Natural killer cell (primary cell): ENCODE measurements at regions not wholly inside any gene's neighbourhood (a gene's known extent, or its start where the extent isn't known, plus 50 kb on each side); places are given as distances from the start of the nearest gene placed in this dataset.

Source experiments
- ATAC-seq, 3 donors: fragments of 150-1000 bp in 2 of 3; fragments of 200-7000 bp in 1 of 3; cut with Tn5 transposase; 1 replicate in 1 of 3; 2 replicates in 2 of 3; pipeline ENCODE4 v1.10.0; 2021; ENCODE audit warnings: mild to moderate bottlenecking in 2 of 3, moderate library complexity in 2 of 3
- DNase-seq, 2 donors: peaks; one replicate each; pipeline versions ENCODE4 v3.0.0 to v3.0.0-alpha.2; 2013 to 2021; ENCODE audit warnings: mixed read lengths in 1 of 2
- H3K27ac ChIP-seq: one replicate; pipeline ENCODE4 v1.5.1; 2013; ENCODE audit warnings: mild to moderate bottlenecking, low read length
- H3K27me3 ChIP-seq: one replicate; pipeline ENCODE4 v1.6.1; 2013; ENCODE audit warnings: low read length; ENCODE audit not compliant: control insufficient read depth, insufficient read depth
- H3K36me3 ChIP-seq: one replicate; pipeline ENCODE4 v1.6.1; 2013; ENCODE audit warnings: low read length; ENCODE audit not compliant: control insufficient read depth, insufficient read depth
- H3K4me1 ChIP-seq: one replicate; pipeline ENCODE4 v1.6.1; 2013; ENCODE audit warnings: low read length; ENCODE audit not compliant: control insufficient read depth, insufficient read depth
- H3K4me3 ChIP-seq: one replicate; pipeline ENCODE4 v1.5.1; 2013; ENCODE audit warnings: low read length
- H3K9me3 ChIP-seq: one replicate; pipeline ENCODE4 v1.6.1; 2013; ENCODE audit warnings: low read length; ENCODE audit not compliant: control insufficient read depth, insufficient read depth
- H3K27ac Mint-ChIP-seq, 2 donors: one replicate each; pipeline ENCODE4 v1.8.0; 2022; ENCODE audit warnings: mild to moderate bottlenecking in 2 of 2, mixed read lengths in 2 of 2, moderate library complexity in 1 of 2
- H3K27me3 Mint-ChIP-seq, 2 donors: one replicate each; pipeline ENCODE4 v1.8.0; 2022; ENCODE audit warnings: low read depth in 2 of 2, mixed read lengths in 2 of 2
- H3K36me3 Mint-ChIP-seq: one replicate; pipeline ENCODE4 v1.8.0; 2022; ENCODE audit warnings: mixed read lengths
- H3K4me1 Mint-ChIP-seq, 2 donors: one replicate each; pipeline ENCODE4 v1.8.0; 2022; ENCODE audit warnings: mixed read lengths in 2 of 2
- H3K4me3 Mint-ChIP-seq: one replicate; pipeline ENCODE4 v1.8.0; 2022; ENCODE audit warnings: mild to moderate bottlenecking, moderate library complexity, mixed read lengths
- H3K9me3 Mint-ChIP-seq, 2 donors: one replicate each; pipeline ENCODE4 v1.8.0; 2022; ENCODE audit warnings: mixed read lengths in 2 of 2
- CTCF ChIP-seq: fragments of 200-600 bp; IDR thresholded peaks from one replicate; pipeline ENCODE4 v1.8.0; 2022; ENCODE audit warnings: antibody characterized with exemption
- WGBS: methylation state at CpG from one replicate; pipeline ENCODE4 v1.1.7; 2013; ENCODE audit warnings: missing lambda C conversion rate; ENCODE audit not compliant: insufficient coverage; 5-methylcytosine and 5-hydroxymethylcytosine counted together
- intact Hi-C: fragments of 100-400 bp; cut with micrococcal nuclease; formaldehyde crosslinking; loops from one replicate; pipeline ENCODE4 v1.14.2; 2022

- no peak overlapping the region for H3K27ac ChIP-seq
- intact Hi-C loops, result no loop called here
- WGBS, result 88% methylated on average over 1 of the region's 1 CpG
- no peak for TF ChIP-seq CTCF
- no peaks in the 10 kb centered on the region for H3K9me3 ChIP-seq
- no peaks in the 10 kb centered on the region for H3K36me3 ChIP-seq
- Mint-ChIP-seq H3K36me3 (no peaks in the 10 kb centered on the region), H3K9me3 (peaks cover 14 to 16% of the 10 kb centered on the region in 2 donors), H3K4me1 (no peaks in the 10 kb centered on the region), H3K4me3 (no peak overlapping the region), H3K27me3 (no peaks in the 10 kb centered on the region), H3K27ac (no peak overlapping the region)
- DNase-seq, result no peak
- no peaks in the 10 kb centered on the region for H3K27me3 ChIP-seq
- H3K4me3 ChIP-seq, result no peak overlapping the region
- no peak for ATAC-seq
- no peaks in the 10 kb centered on the region for H3K4me1 ChIP-seq
Observed at GRCh38 chr7:49618028-49618427, 155.4 kb upstream of the VWC2 start.

- Mint-ChIP-seq H3K4me3 (no peak overlapping the region), H3K27me3 (no peaks in the 10 kb centered on the region), H3K9me3 (peaks cover 9 to 12% of the 10 kb centered on the region in 2 donors), H3K27ac (no peak overlapping the region), H3K4me1 (no peaks in the 10 kb centered on the region), H3K36me3 (no peaks in the 10 kb centered on the region)
- intact Hi-C loops, result no loop called here
- TF ChIP-seq CTCF, result no peak
- H3K4me1 ChIP-seq, result no peaks in the 10 kb centered on the region
- no peak overlapping the region for H3K4me3 ChIP-seq
- no peaks in the 10 kb centered on the region for H3K27me3 ChIP-seq
- WGBS, result 83% methylated on average over 3 of the region's 3 CpGs
- H3K27ac ChIP-seq, result no peak overlapping the region
- ATAC-seq (no peak), DNase-seq (no peak)
- no peaks in the 10 kb centered on the region for H3K36me3 ChIP-seq
- H3K9me3 ChIP-seq, result no peaks in the 10 kb centered on the region
Observed at GRCh38 chr7:49623943-49624342, 149.5 kb upstream of the VWC2 start.

- no peak overlapping the region for H3K27ac Mint-ChIP-seq
- peaks cover 7 to 8% of the 10 kb centered on the region in 2 donors for H3K9me3 Mint-ChIP-seq
- no peaks in the 10 kb centered on the region for H3K36me3 ChIP-seq
- no peak overlapping the region for H3K27ac ChIP-seq
- H3K27me3 ChIP-seq, result no peaks in the 10 kb centered on the region
- ATAC-seq (no peak), DNase-seq (no peak)
- no peak overlapping the region for H3K4me3 Mint-ChIP-seq
- no peaks in the 10 kb centered on the region for H3K27me3 Mint-ChIP-seq
- intact Hi-C loops, result no loop called here
- H3K36me3 Mint-ChIP-seq, result no peaks in the 10 kb centered on the region
- no peaks in the 10 kb centered on the region for H3K4me1 Mint-ChIP-seq
- TF ChIP-seq CTCF, result no peak
- no peak overlapping the region for H3K4me3 ChIP-seq
- H3K9me3 ChIP-seq, result no peaks in the 10 kb centered on the region
- no peaks in the 10 kb centered on the region for H3K4me1 ChIP-seq
Observed at GRCh38 chr7:49624611-49625010, 148.8 kb upstream of the VWC2 start.

- Histone ChIP-seq H3K27me3 (no peaks in the 10 kb centered on the region), H3K4me3 (no peak overlapping the region), H3K4me1 (no peaks in the 10 kb centered on the region), H3K36me3 (no peaks in the 10 kb centered on the region), H3K9me3 (no peaks in the 10 kb centered on the region), H3K27ac (no peak overlapping the region)
- Mint-ChIP-seq H3K9me3 (peaks cover 0 to 3% of the 10 kb centered on the region in 2 donors), H3K4me1 (no peaks in the 10 kb centered on the region), H3K27ac (no peak overlapping the region), H3K36me3 (no peaks in the 10 kb centered on the region), H3K4me3 (no peak overlapping the region), H3K27me3 (no peaks in the 10 kb centered on the region)
- no peak for ATAC-seq
- intact Hi-C loops, result no loop called here
- no peak for DNase-seq
- 86% methylated on average over 7 of the region's 7 CpGs for WGBS
- no peak for TF ChIP-seq CTCF
Observed at GRCh38 chr7:49630513-49630912, 142.9 kb upstream of the VWC2 start.
